Suprapubic skin (tissue), 4 donors: ENCODE measurements at regions not wholly inside any gene's neighbourhood (a gene's known extent, or its start where the extent isn't known, plus 50 kb on each side); places are given as distances from the start of the nearest gene placed in this dataset.

Source experiments
- CTCF ChIP-seq, 2 donors: fragments of 200-600 bp in 1 of 2; fragments of 450-650 bp in 1 of 2; sonication (generic) in 1 of 2; IDR thresholded peaks; one replicate each; pipeline ENCODE4 v1.5.1; 2016 to 2019; ENCODE audit warnings: antibody characterized with exemption in 2 of 2, mild to moderate bottlenecking in 1 of 2, moderate library complexity in 1 of 2
- EP300 ChIP-seq: sonication (generic); formaldehyde crosslinking; IDR thresholded peaks from one replicate; pipeline ENCODE4 v1.6.1; 2017; ENCODE audit warnings: antibody characterized with exemption
- POLR2A ChIP-seq, 2 donors: fragments of 450-650 bp; IDR thresholded peaks; one replicate each; pipeline ENCODE4 v1.6.1; 2017; ENCODE audit warnings: antibody characterized with exemption in 2 of 2, mild to moderate bottlenecking in 2 of 2, moderate library complexity in 2 of 2
- POLR2AphosphoS5 ChIP-seq, 3 donors: sonication (generic); formaldehyde crosslinking; IDR thresholded peaks; one replicate each; pipeline ENCODE4 v1.6.1; 2017; ENCODE audit warnings: antibody characterized with exemption in 3 of 3

DNA sequence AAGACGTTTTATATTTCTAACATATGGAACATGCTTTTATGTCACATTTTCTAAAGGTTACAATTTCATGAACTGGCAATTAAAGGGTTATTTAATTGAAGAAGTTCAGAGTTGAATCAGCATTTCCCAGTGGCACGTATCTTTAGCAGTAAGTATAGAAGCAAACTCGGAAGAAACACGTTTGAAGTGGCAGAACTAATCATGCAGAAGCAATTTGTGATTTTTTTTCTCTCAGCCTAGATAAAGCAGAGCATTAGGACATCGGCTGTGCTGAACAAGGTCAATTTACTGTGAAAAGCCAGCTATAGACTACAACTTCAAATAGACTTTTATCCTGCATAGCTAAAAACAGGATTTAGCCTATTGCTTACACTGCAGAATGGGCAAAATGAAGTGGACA is 104.7 kb downstream of the ISL1 start:
- TF ChIP-seq CTCF (IDR thresholded peaks at IDR 0.05) (no peak), POLR2A (IDR thresholded peaks at IDR 0.05) (no peak), POLR2AphosphoS5 (IDR thresholded peaks at IDR 0.05) (no peak), EP300 (no peak)
